ENCODE measurements at regions not wholly inside any gene's neighbourhood (a gene's known extent, or its start where the extent isn't known, plus 50 kb on each side); places are given as distances from the start of the nearest gene placed in this dataset.
"Not testable (repeated sequence)": the region's sequence is repeated elsewhere in the genome, so short reads cannot be mapped to it uniquely, and the experiment has no call there.

- DNase-seq (no peak), ATAC-seq (ENCODE audit: poor library complexity) (no peak)
- intact Hi-C loops (cut with DNase I) = no loop called here
These were observed 282.6 kb upstream of the PFKP start for GRCh38 chr10:2784766-2785165.

- intact Hi-C loops (cut with DNase I) = no loop called here
- ATAC-seq (ENCODE audit: poor library complexity) (no peak), DNase-seq (no peak)
These were observed 284.4 kb upstream of the PFKP start for GRCh38 chr10:2782950-2783349.

- intact Hi-C loops (cut with DNase I) = no loop called here
These were observed 285.1 kb upstream of the PFKP start for GRCh38 chr10:2782265-2782664.

GRCh38 chr10:2777666-2778355, 289.5 kb upstream of the PFKP start:
- ATAC-seq (ENCODE audit: poor library complexity) (no peak), DNase-seq (no peak)
- intact Hi-C loops (cut with DNase I) = no loop called here

More at GRCh38 chr10:2782265-2782664, 285.1 kb upstream of the PFKP start:
- ATAC-seq (ENCODE audit: poor library complexity) = no peak
- DNase-seq = no peak

GRCh38 chr10:2772816-2773631, 294.3 kb upstream of the PFKP start:
- DNase-seq = no peak
- intact Hi-C loops (cut with DNase I) = no loop called here

GRCh38 chr10:2772135-2772534, 295.2 kb upstream of the PFKP start:
- ATAC-seq (ENCODE audit: poor library complexity) = no peak
- intact Hi-C loops (cut with DNase I) = no loop called here
- DNase-seq = no peak

More at GRCh38 chr10:2772816-2773631, 294.3 kb upstream of the PFKP start:
- ATAC-seq (ENCODE audit: poor library complexity) = no peak

- not testable (repeated sequence) for DNase-seq; ATAC-seq (ENCODE audit: poor library complexity)
These were observed 300.1 kb upstream of the PFKP start for GRCh38 chr10:2767293-2767692.

GRCh38 chr10:2761971-2762370, 305.4 kb upstream of the PFKP start:
- DNase-seq (no peak), ATAC-seq (ENCODE audit: poor library complexity) (no peak)
- intact Hi-C loops (cut with DNase I) = no loop called here

More at GRCh38 chr10:2767293-2767692, 300.1 kb upstream of the PFKP start:
- intact Hi-C loops (cut with DNase I) = not testable (repeated sequence)

GRCh38 chr10:2761311-2761710, 306.0 kb upstream of the PFKP start:
- intact Hi-C loops (cut with DNase I) = no loop called here
- ATAC-seq (ENCODE audit: poor library complexity) = no peak
- DNase-seq = no peak

- DNase-seq = no peak
- intact Hi-C loops (cut with DNase I) = no loop called here
- ATAC-seq (ENCODE audit: poor library complexity) = no peak
These were observed 306.6 kb upstream of the PFKP start for GRCh38 chr10:2760736-2761135.

- intact Hi-C loops (cut with DNase I) = no loop called here
- ATAC-seq (ENCODE audit: poor library complexity) = no peak
- no peak for DNase-seq
These were observed 308.1 kb upstream of the PFKP start for GRCh38 chr10:2759233-2759632.

- no peak for DNase-seq
- no peak for ATAC-seq (ENCODE audit: poor library complexity)
These were observed 312.4 kb upstream of the PFKP start for GRCh38 chr10:2754943-2755342.

GRCh38 chr10:2748287-2748686, 319.1 kb upstream of the PFKP start:
- DNase-seq (no peak), ATAC-seq (ENCODE audit: poor library complexity) (no peak)
- intact Hi-C loops (cut with DNase I) = no loop called here

More at GRCh38 chr10:2754943-2755342, 312.4 kb upstream of the PFKP start:
- intact Hi-C loops (cut with DNase I) = no loop called here

GRCh38 chr10:2746638-2747037, 320.7 kb upstream of the PFKP start:
- ATAC-seq (ENCODE audit: poor library complexity) = no peak
- intact Hi-C loops (cut with DNase I) = no loop called here

GRCh38 chr10:2745666-2746065, 321.7 kb upstream of the PFKP start:
- DNase-seq (no peak), ATAC-seq (ENCODE audit: poor library complexity) (no peak)
- intact Hi-C loops (cut with DNase I) = no loop called here

More at GRCh38 chr10:2746638-2747037, 320.7 kb upstream of the PFKP start:
- no peak for DNase-seq

GRCh38 chr10:2744547-2745200, 322.7 kb upstream of the PFKP start:
- ATAC-seq (ENCODE audit: poor library complexity) (no peak), DNase-seq (no peak)
- intact Hi-C loops (cut with DNase I) = no loop called here

GRCh38 chr10:2734603-2735002, 332.7 kb upstream of the PFKP start:
- intact Hi-C loops (cut with DNase I) = no loop called here
- no peak for DNase-seq
- ATAC-seq (ENCODE audit: poor library complexity) = no peak

- no peak for DNase-seq
These were observed 333.9 kb upstream of the PFKP start for GRCh38 chr10:2733278-2733963.

GRCh38 chr10:2731940-2732339, 335.4 kb upstream of the PFKP start:
- intact Hi-C loops (cut with DNase I) = no loop called here
- DNase-seq (no peak), ATAC-seq (ENCODE audit: poor library complexity) (no peak)

More at GRCh38 chr10:2733278-2733963, 333.9 kb upstream of the PFKP start:
- intact Hi-C loops (cut with DNase I) = no loop called here
- ATAC-seq (ENCODE audit: poor library complexity) = no peak
